HFF-Myc (cell line): ENCODE measurements at regions not wholly inside any gene's neighbourhood (a gene's known extent, or its start where the extent isn't known, plus 50 kb on each side); places are given as distances from the start of the nearest gene placed in this dataset.

ENCODE experiments used
- DNase-seq: peaks from one replicate; pipeline ENCODE4 v3.0.0-alpha.2; 2011; ENCODE audit warnings: low read depth; ENCODE audit errors: extremely low read depth
- H3K4me3 ChIP-seq: replicated peaks from 2 replicates; pipeline ENCODE4 v1.5.1; 2011; ENCODE audit warnings: low read depth, mild to moderate bottlenecking, control low read depth, low read length
- CTCF ChIP-seq: IDR thresholded peaks from 2 replicates; pipeline ENCODE4 v1.5.1; 2012; ENCODE audit warnings: mild to moderate bottlenecking, low read depth, low read length, control low read depth; ENCODE audit errors: missing control alignments

GRCh38 chr7:52120912-52121311 is 804.3 kb upstream of the COBL start:
- DNase-seq, result no peak
- TF ChIP-seq CTCF, result no peak
- no peak overlapping the region for H3K4me3 ChIP-seq

DNA sequence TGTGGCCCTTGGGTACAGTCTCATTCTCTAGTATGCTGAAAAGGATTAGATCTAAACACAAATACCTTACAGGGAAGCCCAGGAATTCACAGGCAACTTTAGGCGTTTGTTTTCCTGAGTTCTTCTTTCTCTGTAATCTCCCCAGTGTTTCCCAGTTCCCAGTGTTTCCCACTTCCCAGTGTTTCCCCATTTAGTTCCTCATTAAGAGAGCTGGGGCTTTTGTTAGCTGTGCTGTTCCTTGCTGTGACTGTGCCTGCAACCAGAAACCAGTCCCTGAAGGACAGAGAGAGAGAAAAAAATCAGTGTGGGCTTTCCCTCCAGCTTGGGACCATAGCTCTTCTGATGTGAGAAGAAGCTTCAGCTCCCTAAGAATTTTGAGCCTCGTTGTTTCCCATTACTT is 802.9 kb upstream of the COBL start:
- DNase-seq, result no peak
- TF ChIP-seq CTCF, result no peak
- no peak overlapping the region for H3K4me3 ChIP-seq

DNA sequence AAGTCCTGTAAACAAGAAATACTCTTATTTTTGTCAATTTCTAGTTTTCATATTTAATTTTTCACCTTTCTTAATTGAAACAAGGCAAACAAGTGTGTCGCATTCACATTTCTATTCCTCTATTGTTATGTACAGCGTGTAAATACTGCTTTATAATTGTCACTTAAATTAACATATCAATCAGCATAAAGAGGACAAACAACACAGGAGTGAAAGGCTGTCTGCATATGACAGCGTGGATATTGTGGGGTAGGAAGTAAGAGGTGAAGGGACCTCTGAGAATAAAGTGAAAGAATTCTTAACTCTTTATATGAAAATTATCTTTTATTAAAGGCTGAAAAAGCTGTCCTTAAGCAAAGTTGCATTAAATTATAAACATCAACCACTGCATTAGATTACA is 797.9 kb upstream of the COBL start:
- TF ChIP-seq CTCF, result no peak

GRCh38 chr7:52114056-52114455 is 797.4 kb upstream of the COBL start:
- H3K4me3 ChIP-seq, result no peak overlapping the region
- DNase-seq, result no peak
- TF ChIP-seq CTCF, result no peak

More for the DNA sequence above, 797.9 kb upstream of the COBL start:
- no peak for DNase-seq
- H3K4me3 ChIP-seq, result no peak overlapping the region

- H3K4me3 ChIP-seq, result no peak overlapping the region
- TF ChIP-seq CTCF, result no peak
- DNase-seq, result no peak
These were observed 790.7 kb upstream of the COBL start for GRCh38 chr7:52107355-52107754.

GRCh38 chr7:52095861-52096260 is 779.3 kb upstream of the COBL start:
- TF ChIP-seq CTCF, result no peak
- no peak for DNase-seq
- H3K4me3 ChIP-seq, result no peak overlapping the region

DNA sequence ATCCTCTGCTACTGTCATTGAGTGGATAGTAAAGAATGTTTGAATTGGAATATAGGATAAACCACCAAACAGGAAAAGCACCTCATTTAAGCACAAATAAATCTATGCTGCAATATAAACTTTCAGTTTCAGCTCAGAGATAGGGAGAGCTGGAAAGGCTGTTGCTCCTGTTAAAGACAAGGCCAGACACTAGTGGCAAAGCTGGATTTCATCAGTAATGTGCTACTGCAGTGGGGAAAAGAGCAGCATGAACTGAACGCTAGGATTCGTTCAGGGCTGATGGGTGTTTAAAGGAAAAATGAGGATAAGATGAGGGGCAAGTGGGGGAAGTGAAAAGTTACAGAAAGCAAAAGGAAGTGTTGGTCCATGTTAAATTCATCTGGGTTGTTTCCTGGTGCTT is 775.4 kb upstream of the COBL start:
- no peak for TF ChIP-seq CTCF
- H3K4me3 ChIP-seq, result no peak overlapping the region
- no peak for DNase-seq
